A549 (cell line): ENCODE measurements at regions not wholly inside any gene's neighbourhood (a gene's known extent, or its start where the extent isn't known, plus 50 kb on each side); places are given as distances from the start of the nearest gene placed in this dataset.
"Not testable (repeated sequence)": the region's sequence is repeated elsewhere in the genome, so short reads cannot be mapped to it uniquely, and the experiment has no call there.

Source experiments
- ATAC-seq, 2 experiments: fragments of 200-7000 bp in 1 of 2; fragments of >200 bp in 1 of 2; cut with Nextera tagmentation in 1 of 2; cut with Tn5 transposase in 1 of 2; 3 replicates each; pipeline versions ENCODE4 v1.8.0 to v1.9.1; 2018 to 2020; ENCODE audit warnings: mild to moderate bottlenecking in 1 of 2, moderate library complexity in 1 of 2
- CTCF ChIA-PET: fragments of 300-600 bp; sonication (Branson Sonifier 250); formaldehyde crosslinking; extraction: SDS; loops from one replicate; lab custom pipeline; 2021; ENCODE audit warnings: antibody characterized with exemption, inconsistent platforms; lab: Yijun Ruan, JAX
- POLR2A ChIA-PET: fragments of 350-600 bp; formaldehyde crosslinking; extraction: SDS; loops from one replicate; lab custom pipeline; 2021; ENCODE audit warnings: antibody characterized with exemption, inconsistent platforms; lab: Yijun Ruan, JAX
- DNase-seq, 2 experiments: peaks; one replicate each; pipeline versions ENCODE4 v3.0.0 to v3.0.0-alpha.2; 2011 to 2016; ENCODE audit warnings: low read depth in 1 of 2, low spot score in 1 of 2
- FAIRE-seq: peaks from 2 replicates; lab custom pipeline; 2011; peaks lifted over from hg19 to GRCh38; lab: Jason Lieb, UNC
- H3K27ac ChIP-seq, 2 experiments: fragments of >200 bp; sonication (Bioruptor Twin); formaldehyde crosslinking; 3 replicates each; pipeline ENCODE4 v1.5.1; 2016 to 2017
- H3K4me1 ChIP-seq: fragments of >200 bp; sonication (Bioruptor Twin); formaldehyde crosslinking; 3 replicates; pipeline ENCODE4 v1.6.1; 2016
- H3K4me2 ChIP-seq: fragments of >200 bp; sonication (Bioruptor Twin); formaldehyde crosslinking; 3 replicates; pipeline ENCODE4 v1.6.1; 2016
- H3K4me3 ChIP-seq: fragments of >200 bp; sonication (Bioruptor Twin); formaldehyde crosslinking; 3 replicates; pipeline ENCODE4 v1.5.1; 2016
- H3K9me3 ChIP-seq: fragments of >200 bp; sonication (Bioruptor Twin); formaldehyde crosslinking; 3 replicates; pipeline ENCODE4 v1.6.1; 2016
- CBX2 ChIP-seq: fragments of 200-600 bp; sonication (generic); IDR thresholded peaks from 2 replicates; pipeline ENCODE4 v1.6.1; 2016; ENCODE audit warnings: low read depth, mild to moderate bottlenecking, borderline replicate concordance
- CEBPB ChIP-seq, 2 experiments: fragments of >200 bp in 1 of 2; sonication (Bioruptor Twin) in 1 of 2; formaldehyde crosslinking in 1 of 2; IDR thresholded peaks; 2 replicates each; pipeline ENCODE4 v1.6.1; 2012 to 2016
- EHMT2 ChIP-seq: fragments of 200-600 bp; sonication (generic); IDR thresholded peaks from 2 replicates; pipeline ENCODE4 v1.6.1; 2016; ENCODE audit warnings: antibody characterized with exemption, low read depth, mild to moderate bottlenecking, moderate library complexity
- FOSL2 ChIP-seq, 2 experiments: fragments of 450-650 bp in 1 of 2; fragments of >200 bp in 1 of 2; sonication (Bioruptor Twin) in 1 of 2; formaldehyde crosslinking; IDR thresholded peaks; 2 replicates each; pipeline versions ENCODE4 v1.5.0 to v1.6.1; 2016 to 2020; ENCODE audit warnings: mild to moderate bottlenecking in 1 of 2, moderate library complexity in 1 of 2
- FOXS1 ChIP-seq: fragments of 250-450 bp; sonication (Bioruptor Pico); IDR thresholded peaks from 2 replicates; pipeline ENCODE4 v1.5.0; 2020; ENCODE audit warnings: mild to moderate bottlenecking, moderate library complexity
- HOXB13 ChIP-seq: fragments of 250-450 bp; sonication (Bioruptor Pico); IDR thresholded peaks from 2 replicates; pipeline ENCODE4 v1.5.0; 2020; ENCODE audit warnings: low read depth, mild to moderate bottlenecking, moderate library complexity
- JUNB ChIP-seq: fragments of >200 bp; sonication (Bioruptor Twin); formaldehyde crosslinking; IDR thresholded peaks from 2 replicates; pipeline ENCODE4 v1.6.1; 2016
- KDM5A ChIP-seq: fragments of 200-600 bp; sonication (generic); IDR thresholded peaks from 2 replicates; pipeline ENCODE4 v1.6.1; 2016; ENCODE audit warnings: antibody characterized with exemption, mild to moderate bottlenecking
- MAFK ChIP-seq: fragments of 450-650 bp; IDR thresholded peaks from 2 replicates; pipeline ENCODE4 v1.6.1; 2014; ENCODE audit not compliant: partially characterized antibody
- NFE2L2 ChIP-seq: fragments of 150-350 bp; conservative IDR thresholded peaks from 2 replicates; pipeline ENCODE4 v1.6.1; 2014; ENCODE audit warnings: low read length
- PHF8 ChIP-seq: fragments of 200-600 bp; sonication (generic); IDR thresholded peaks from 2 replicates; pipeline ENCODE4 v1.6.1; 2016; ENCODE audit warnings: low read depth, mild to moderate bottlenecking, antibody characterized with exemption, moderate library complexity, borderline replicate concordance
- SREBF2 ChIP-seq: fragments of 450-650 bp; IDR thresholded peaks from 2 replicates; pipeline ENCODE4 v1.6.1; 2014; ENCODE audit warnings: mild to moderate bottlenecking, moderate library complexity
- TP53 ChIP-seq: fragments of 250-450 bp; sonication (Bioruptor Pico); IDR thresholded peaks from 2 replicates; pipeline ENCODE4 v1.5.0; 2021; ENCODE audit warnings: mild to moderate bottlenecking, moderate library complexity
- ZFP36 ChIP-seq: fragments of 450-650 bp; IDR thresholded peaks from 2 replicates; pipeline ENCODE4 v1.6.1; 2014; ENCODE audit warnings: borderline replicate concordance; ENCODE audit not compliant: partially characterized antibody
- ZNF302 ChIP-seq: fragments of 250-450 bp; sonication (Bioruptor Pico); IDR thresholded peaks from 2 replicates; pipeline ENCODE4 v1.9.0; 2021; ENCODE audit warnings: inconsistent platforms, mild to moderate bottlenecking, moderate library complexity
- WGBS: methylation state at CpG from one replicate; pipeline ENCODE4 v1.1.6; 2017; ENCODE audit errors: missing lambda C conversion rate; 5-methylcytosine and 5-hydroxymethylcytosine counted together
- TF ChIP-seq, protein P1 (sequence below): fragments of 250-450 bp; sonication (Bioruptor Pico); IDR thresholded peaks from 2 replicates; pipeline ENCODE4 v1.5.0; 2020; ENCODE audit warnings: low read depth, mild to moderate bottlenecking, moderate library complexity
- TF ChIP-seq, protein P2 (sequence below): IDR thresholded peaks from 2 replicates; pipeline ENCODE4 v1.6.1; 2012
- TF ChIP-seq, protein P3 (sequence below): IDR thresholded peaks from 2 replicates; pipeline ENCODE4 v1.6.1; 2012; ENCODE audit warnings: low read depth, borderline replicate concordance
- TF ChIP-seq, protein P4 (sequence below): fragments of >200 bp; sonication (Bioruptor Twin); formaldehyde crosslinking; IDR thresholded peaks from 2 replicates; pipeline ENCODE4 v1.6.1; 2016

DNA sequence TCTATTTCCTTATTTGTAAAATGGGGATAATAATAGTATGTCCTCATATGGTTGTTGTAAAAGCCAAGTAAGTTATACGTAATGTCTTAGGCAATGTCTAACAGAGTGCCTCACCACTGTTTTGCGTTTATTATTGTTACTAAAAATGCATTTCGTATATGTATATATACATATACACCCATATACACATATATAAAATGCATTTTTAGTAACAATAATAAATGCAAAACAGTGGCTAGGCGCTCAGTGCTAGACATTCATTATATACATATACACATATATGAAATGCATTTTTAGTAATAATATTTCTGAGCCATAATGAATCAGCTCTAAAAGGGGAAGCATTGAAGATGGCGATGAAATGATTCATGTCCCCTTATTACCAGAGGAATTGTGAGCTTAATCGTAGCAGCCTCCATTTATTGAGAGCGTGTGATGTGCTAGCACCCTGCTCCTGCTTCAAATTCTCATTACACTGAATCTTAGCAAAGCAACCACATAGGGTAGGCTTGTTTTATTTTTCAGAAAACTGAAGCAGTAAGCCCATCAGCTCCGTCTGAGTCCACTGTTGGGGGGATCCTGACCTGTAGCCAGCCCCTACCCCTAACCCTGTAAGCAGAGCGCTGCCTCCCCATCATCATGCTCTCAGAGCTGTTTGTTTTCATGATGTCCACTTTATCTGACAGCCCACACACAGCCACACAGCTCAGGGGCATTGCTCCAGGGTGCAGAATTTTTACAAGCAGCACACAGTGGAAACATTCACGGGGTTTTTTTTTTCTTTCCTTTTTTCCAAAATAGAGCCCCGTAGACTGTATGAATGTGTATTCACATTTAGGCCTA lies 97.1 kb upstream of the NAV2 start (continued):
- TF ChIP-seq TP53 (CRISPR knock-in tag) = no peak
- TF ChIP-seq, protein P1, sequence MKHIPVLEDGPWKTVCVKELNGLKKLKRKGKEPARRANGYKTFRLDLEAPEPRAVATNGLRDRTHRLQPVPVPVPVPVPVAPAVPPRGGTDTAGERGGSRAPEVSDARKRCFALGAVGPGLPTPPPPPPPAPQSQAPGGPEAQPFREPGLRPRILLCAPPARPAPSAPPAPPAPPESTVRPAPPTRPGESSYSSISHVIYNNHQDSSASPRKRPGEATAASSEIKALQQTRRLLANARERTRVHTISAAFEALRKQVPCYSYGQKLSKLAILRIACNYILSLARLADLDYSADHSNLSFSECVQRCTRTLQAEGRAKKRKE (CRISPR knock-in tag) = no peak
- TF ChIP-seq, all 56 proteins: peak for 0

DNA sequence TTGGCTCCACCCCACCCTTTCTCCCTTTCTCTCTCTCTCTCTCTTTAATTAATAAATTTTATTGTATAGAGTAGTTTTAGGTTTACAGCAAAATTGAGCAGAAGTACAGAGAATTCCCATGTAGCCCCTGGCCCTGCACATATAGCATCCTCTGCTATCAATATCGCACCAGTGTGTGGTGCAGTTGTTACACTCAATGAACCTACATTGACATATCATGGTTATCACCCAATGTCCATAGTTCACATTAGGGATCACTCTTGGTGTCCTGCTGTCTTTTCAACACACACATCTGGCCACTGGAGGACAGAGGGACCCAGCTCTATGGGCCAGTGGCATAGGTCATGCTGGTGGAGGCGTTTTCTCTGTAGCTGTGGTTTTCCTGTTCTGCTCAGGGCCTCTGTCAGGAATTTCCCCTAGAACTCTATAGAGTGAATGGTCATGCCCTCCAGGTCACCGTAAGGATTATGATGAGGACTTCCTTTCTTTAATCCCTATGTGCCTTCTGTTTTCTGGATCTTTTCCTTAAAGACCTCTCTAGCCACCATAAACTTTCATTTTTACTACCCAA lies 98.2 kb upstream of the NAV2 start:
- 71% methylated on average over 3 of the region's 3 CpGs for WGBS
- TF ChIP-seq FOSL2 (IDR thresholded peaks at IDR 0.05) (no peak), FOSL2 (CRISPR knock-in tag; IDR thresholded peaks at IDR 0.05) (no peak), JUNB (no peak), NFE2L2 (no peak), MAFK (no peak), TP53 (CRISPR knock-in tag) (no peak), ZNF302 (CRISPR knock-in tag) (no peak), PHF8 (no peak), HOXB13 (CRISPR knock-in tag) (no peak), CBX2 (no peak), KDM5A (no peak), CEBPB (IDR thresholded peaks at IDR 0.05) (no peak), EHMT2 (no peak), SREBF2 (no peak), FOXS1 (CRISPR knock-in tag) (no peak)
- TF ChIP-seq, protein P2, sequence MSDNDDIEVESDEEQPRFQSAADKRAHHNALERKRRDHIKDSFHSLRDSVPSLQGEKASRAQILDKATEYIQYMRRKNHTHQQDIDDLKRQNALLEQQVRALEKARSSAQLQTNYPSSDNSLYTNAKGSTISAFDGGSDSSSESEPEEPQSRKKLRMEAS = no peak
- TF ChIP-seq, protein P3, sequence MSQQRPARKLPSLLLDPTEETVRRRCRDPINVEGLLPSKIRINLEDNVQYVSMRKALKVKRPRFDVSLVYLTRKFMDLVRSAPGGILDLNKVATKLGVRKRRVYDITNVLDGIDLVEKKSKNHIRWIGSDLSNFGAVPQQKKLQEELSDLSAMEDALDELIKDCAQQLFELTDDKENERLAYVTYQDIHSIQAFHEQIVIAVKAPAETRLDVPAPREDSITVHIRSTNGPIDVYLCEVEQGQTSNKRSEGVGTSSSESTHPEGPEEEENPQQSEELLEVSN = no peak
- TF ChIP-seq, protein P4, sequence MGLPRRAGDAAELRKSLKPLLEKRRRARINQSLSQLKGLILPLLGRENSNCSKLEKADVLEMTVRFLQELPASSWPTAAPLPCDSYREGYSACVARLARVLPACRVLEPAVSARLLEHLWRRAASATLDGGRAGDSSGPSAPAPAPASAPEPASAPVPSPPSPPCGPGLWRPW = no peak
- ATAC-seq = no peak

DNA sequence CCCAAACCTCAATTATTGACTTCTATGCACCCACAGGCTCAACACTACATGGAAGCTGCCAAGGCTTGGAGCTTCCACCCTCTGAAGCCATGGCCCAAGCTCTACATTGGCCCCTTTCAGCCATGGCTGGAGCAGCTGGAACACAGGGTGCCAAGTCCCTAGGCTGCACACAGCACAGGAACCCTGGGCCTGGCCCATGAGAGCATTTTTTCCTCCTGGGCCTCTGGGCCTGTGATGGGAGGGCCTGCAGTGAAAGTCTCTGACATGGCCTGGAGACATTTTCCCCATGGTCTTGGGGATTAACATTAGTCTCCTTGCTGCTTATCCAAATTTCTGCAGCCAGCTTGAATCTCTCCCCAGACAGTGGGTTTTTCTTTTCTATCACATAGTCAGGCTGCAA lies 100.6 kb upstream of the NAV2 start:
- POLR2A ChIA-PET, H3K4me2 ChIP-seq, H3K27ac ChIP-seq: not testable (repeated sequence)
- TF ChIP-seq ZFP36 = peak; percentile 92
- TF ChIP-seq, all 56 proteins: peak for 1; not testable (repeated sequence) for 55
- H3K4me3 ChIP-seq, ATAC-seq, DNase-seq, FAIRE-seq, H3K4me1 ChIP-seq: not testable (repeated sequence)
- H3K9me3 ChIP-seq = peaks cover 15% of the 10 kb centered on the region; the same call in 2 of the 3 replicates
- CTCF ChIA-PET = interaction anchor here (1.0 kb wide), 1 partner anchor 107 kb away, joined by 3 read pairs; no protein-coding TSS in a partner anchor

More for the DNA sequence above, 98.2 kb upstream of the NAV2 start:
- Histone ChIP-seq H3K27ac (no peak overlapping the region), H3K4me1 (no peaks in the 10 kb centered on the region), H3K4me3 (no peak overlapping the region), H3K9me3 (peaks cover 15% of the 10 kb centered on the region; the same call in 2 of the 3 replicates), H3K4me2 (no peak overlapping the region)
- no peak for FAIRE-seq
- ChIA-PET CTCF (interaction anchor here (1.3 kb wide), 1 partner anchor 37 kb away, joined by 3 read pairs; no protein-coding TSS in a partner anchor), POLR2A (interaction anchor here (1.0 kb wide), 1 partner anchor 26 kb away, joined by 3 read pairs; no protein-coding TSS in a partner anchor)
- DNase-seq = no peak
